OCI-LY3 (cell line): ENCODE measurements at regions not wholly inside any gene's neighbourhood (a gene's known extent, or its start where the extent isn't known, plus 50 kb on each side); places are given as distances from the start of the nearest gene placed in this dataset.

ENCODE experiments used
- H2AFZ ChIP-seq: fragments of 200-600, 300-600 bp; shearing (Covaris generic); 2 replicates; pipeline ENCODE4 v1.6.0; 2014; ENCODE audit warnings: antibody characterized with exemption, low read depth, low read length
- H3K27ac ChIP-seq: fragments of 200-600, 300-600 bp; sonication (generic); 2 replicates; pipeline ENCODE4 v1.5.1; 2014; ENCODE audit warnings: mild to moderate bottlenecking, low read length, moderate library complexity, mixed read lengths
- H3K27me3 ChIP-seq: fragments of 200-600, 300-600 bp; sonication (generic); 2 replicates; pipeline ENCODE4 v1.6.1; 2014; ENCODE audit warnings: low read depth, low read length, mixed read lengths
- H3K36me3 ChIP-seq: fragments of 200-600, 300-600 bp; sonication (generic); replicated peaks from 2 replicates; pipeline ENCODE3; 2014; ENCODE audit warnings: low read depth, low read length, mixed read lengths
- H3K4me1 ChIP-seq: fragments of 300-600, 200-600 bp; sonication (generic); 2 replicates; pipeline ENCODE4 v1.6.1; 2014; ENCODE audit warnings: low read length, mixed read lengths
- H3K4me2 ChIP-seq: fragments of 200-600, 300-600 bp; sonication (generic); 2 replicates; pipeline ENCODE4 v1.6.1; 2014; ENCODE audit warnings: low read length, mixed read lengths
- H3K4me3 ChIP-seq: fragments of 300-600, 200-600 bp; sonication (generic); 2 replicates; pipeline ENCODE4 v1.5.1; 2014; ENCODE audit warnings: antibody characterized with exemption, mild to moderate bottlenecking, low read length, moderate library complexity
- H3K79me2 ChIP-seq: fragments of 300-600, 200-600 bp; shearing (Covaris generic); 2 replicates; pipeline ENCODE4 v1.6.1; 2014; ENCODE audit warnings: mild to moderate bottlenecking, low read length, mixed read lengths
- H3K9ac ChIP-seq: fragments of 300-600, 200-600 bp; shearing (Covaris generic); 2 replicates; pipeline ENCODE4 v1.6.0; 2014; ENCODE audit warnings: mild to moderate bottlenecking, low read length, moderate library complexity
- H3K9me3 ChIP-seq: fragments of 200-600, 300-600 bp; shearing (Covaris generic); 2 replicates; pipeline ENCODE4 v1.6.1; 2014; ENCODE audit warnings: low read length, mixed read lengths; ENCODE audit not compliant: insufficient read depth
- H4K20me1 ChIP-seq: fragments of 200-600, 300-600 bp; sonication (generic); 2 replicates; pipeline ENCODE4 v1.6.1; 2016; ENCODE audit warnings: low read length, mixed read lengths; ENCODE audit not compliant: insufficient read depth
- CTCF ChIP-seq: fragments of 200-600, 300-600 bp; sonication (generic); IDR thresholded peaks from 2 replicates; pipeline ENCODE4 v1.5.1; 2014; ENCODE audit warnings: antibody characterized with exemption, low read length, low read depth
- EZH2phosphoT487 ChIP-seq: fragments of 200-600 bp; shearing (Covaris generic); IDR thresholded peaks from 2 replicates; pipeline ENCODE4 v1.6.1; 2018; ENCODE audit warnings: antibody characterized with exemption, mixed run types, low read depth

- no peak overlapping the region for H2AFZ ChIP-seq
- H3K36me3 ChIP-seq, result peaks cover 4% of the 10 kb centered on the region
- TF ChIP-seq EZH2phosphoT487 (no peak), CTCF (no peak)
- no peak overlapping the region for H3K27ac ChIP-seq
- H4K20me1 ChIP-seq, result no peaks in the 10 kb centered on the region
- no peaks in the 10 kb centered on the region for H3K9me3 ChIP-seq
- no peaks in the 10 kb centered on the region for H3K79me2 ChIP-seq
- H3K27me3 ChIP-seq, result no peaks in the 10 kb centered on the region
- H3K4me3 ChIP-seq, result no peak overlapping the region
- no peak overlapping the region for H3K4me2 ChIP-seq
- no peaks in the 10 kb centered on the region for H3K4me1 ChIP-seq
- no peak overlapping the region for H3K9ac ChIP-seq
These were observed 325.9 kb upstream of the SORCS1 start for GRCh38 chr10:107490389-107490788.

- no peaks in the 10 kb centered on the region for H4K20me1 ChIP-seq
- no peak overlapping the region for H3K9ac ChIP-seq
- H3K36me3 ChIP-seq, result peaks cover 29% of the 10 kb centered on the region
- H3K9me3 ChIP-seq, result no peaks in the 10 kb centered on the region
- no peak overlapping the region for H3K27ac ChIP-seq
- TF ChIP-seq EZH2phosphoT487 (no peak), CTCF (no peak)
- H3K79me2 ChIP-seq, result no peaks in the 10 kb centered on the region
- no peaks in the 10 kb centered on the region for H3K4me1 ChIP-seq
- H3K27me3 ChIP-seq, result no peaks in the 10 kb centered on the region
- no peak overlapping the region for H3K4me3 ChIP-seq
- no peak overlapping the region for H2AFZ ChIP-seq
- H3K4me2 ChIP-seq, result no peak overlapping the region
These were observed 322.8 kb upstream of the SORCS1 start for GRCh38 chr10:107487284-107487683.

- Histone ChIP-seq H2AFZ (no peak overlapping the region), H3K9ac (no peak overlapping the region), H3K27me3 (no peaks in the 10 kb centered on the region), H3K79me2 (peaks cover 4% of the 10 kb centered on the region; the same call in 1 of the 2 replicates), H4K20me1 (no peaks in the 10 kb centered on the region), H3K4me1 (peaks cover 6% of the 10 kb centered on the region), H3K4me2 (no peak overlapping the region), H3K27ac (no peak overlapping the region), H3K36me3 (peaks cover 51% of the 10 kb centered on the region), H3K4me3 (no peak overlapping the region), H3K9me3 (no peaks in the 10 kb centered on the region; the same call in 1 of the 2 replicates)
- no peak for TF ChIP-seq EZH2phosphoT487
- TF ChIP-seq CTCF, result no peak
These were observed 320.5 kb upstream of the SORCS1 start for GRCh38 chr10:107485019-107485418.

GRCh38 chr10:107481881-107482280 lies 317.4 kb upstream of the SORCS1 start:
- TF ChIP-seq CTCF (no peak), EZH2phosphoT487 (no peak)
- H3K27me3 ChIP-seq, result no peaks in the 10 kb centered on the region

More at GRCh38 chr10:107481881-107482280, 317.4 kb upstream of the SORCS1 start:
- H3K4me3 ChIP-seq, result no peak overlapping the region
- peaks cover 32% of the 10 kb centered on the region for H3K79me2 ChIP-seq
- H3K4me2 ChIP-seq, result no peak overlapping the region
- no peak overlapping the region for H2AFZ ChIP-seq
- H3K36me3 ChIP-seq, result peaks cover 68% of the 10 kb centered on the region
- H3K27ac ChIP-seq, result no peak overlapping the region
- H3K9ac ChIP-seq, result no peak overlapping the region
- no peaks in the 10 kb centered on the region; the same call in 1 of the 2 replicates for H3K9me3 ChIP-seq
- no peaks in the 10 kb centered on the region for H4K20me1 ChIP-seq
- H3K4me1 ChIP-seq, result peaks cover 26% of the 10 kb centered on the region
